GM21786 (cell line): ENCODE measurements at regions not wholly inside any gene's neighbourhood (a gene's known extent, or its start where the extent isn't known, plus 50 kb on each side); places are given as distances from the start of the nearest gene placed in this dataset.

Source experiments
- ATAC-seq: cut with Tn5 transposase; IDR thresholded peaks from one replicate; pipeline ENCODE4 v1.9.1; 2021; ENCODE audit not compliant: unreplicated experiment

- ATAC-seq = no peak
Measured at GRCh38 chr2:120473522-120474271, 127.8 kb downstream of the INHBB start.

- ATAC-seq = no peak
Measured at GRCh38 chr2:120474486-120474885, 128.6 kb downstream of the INHBB start.

- ATAC-seq = no peak
Measured at GRCh38 chr2:120476141-120476540, 130.2 kb downstream of the INHBB start.

GRCh38 chr2:120477198-120477597 lies 131.3 kb downstream of the INHBB start:
- ATAC-seq = no peak

GRCh38 chr2:120477831-120478481 lies 132.0 kb downstream of the INHBB start:
- no peak for ATAC-seq

- no peak for ATAC-seq
Measured at GRCh38 chr2:120480346-120480902, 134.5 kb downstream of the INHBB start.

- ATAC-seq = no peak
Measured at GRCh38 chr2:120480903-120481445, 135.0 kb downstream of the INHBB start.

- no peak for ATAC-seq
Measured at GRCh38 chr2:120481446-120482194, 135.7 kb downstream of the INHBB start.

GRCh38 chr2:120482334-120482733 lies 136.4 kb downstream of the INHBB start:
- no peak for ATAC-seq

GRCh38 chr2:120483355-120483754 lies 137.4 kb downstream of the INHBB start:
- no peak for ATAC-seq

- no peak for ATAC-seq
Measured at GRCh38 chr2:120485096-120485495, 139.2 kb downstream of the INHBB start.

- no peak for ATAC-seq
Measured at GRCh38 chr2:120486441-120486840, 140.5 kb downstream of the INHBB start.

- ATAC-seq = no peak
Measured at GRCh38 chr2:120486946-120487345, 141.0 kb downstream of the INHBB start.

GRCh38 chr2:120488531-120488930 lies 142.6 kb downstream of the INHBB start:
- no peak for ATAC-seq

- ATAC-seq = no peak
Measured at GRCh38 chr2:120489023-120489422, 143.1 kb downstream of the INHBB start.

GRCh38 chr2:120490091-120490798 lies 144.3 kb downstream of the INHBB start:
- no peak for ATAC-seq

GRCh38 chr2:120491111-120491625 lies 145.2 kb downstream of the INHBB start:
- ATAC-seq = no peak

GRCh38 chr2:120493231-120493630 lies 147.3 kb downstream of the INHBB start:
- ATAC-seq = no peak

GRCh38 chr2:120494446-120494845 lies 148.5 kb downstream of the INHBB start:
- ATAC-seq = no peak

- ATAC-seq = no peak
Measured at GRCh38 chr2:120495586-120495985, 149.7 kb downstream of the INHBB start.
